ENCODE measurements at regions not wholly inside any gene's neighbourhood (a gene's known extent, or its start where the extent isn't known, plus 50 kb on each side); places are given as distances from the start of the nearest gene placed in this dataset.
"Not testable (repeated sequence)": the region's sequence is repeated elsewhere in the genome, so short reads cannot be mapped to it uniquely, and the experiment has no call there.

GRCh38 chr5:14929293-14930065 is 57.9 kb upstream of the ANKH start:
- Histone ChIP-seq H3K27ac (ENCODE audit: low read length) (no peak overlapping the region), H3K36me3 (ENCODE audit: control insufficient read depth in 2 of 2, insufficient read depth in 2 of 2, low read length in 2 of 2) (no peaks in the 10 kb centered on the region), H3K9ac (ENCODE audit: low read length in 2 of 2) (no peak overlapping the region), H3K4me3 (ENCODE audit: low read length in 2 of 2) (no peak overlapping the region), H3K4me1 (ENCODE audit: control insufficient read depth, insufficient read depth, low read length) (peaks cover 3% of the 10 kb centered on the region), H3K27me3 (ENCODE audit: control insufficient read depth in 1 of 2, insufficient read depth in 2 of 2, low read length in 2 of 2) (no peaks in the 10 kb centered on the region), H3K9me3 (ENCODE audit: control insufficient read depth in 2 of 2, low read length in 2 of 2) (no peaks in the 10 kb centered on the region)

GRCh38 chr5:14928661-14929060 is 57.1 kb upstream of the ANKH start:
- no peaks in the 10 kb centered on the region for H3K9me3 ChIP-seq (ENCODE audit: control insufficient read depth in 2 of 2, low read length in 2 of 2)
- no peak overlapping the region for H3K9ac ChIP-seq (ENCODE audit: low read length in 2 of 2)
- H3K4me3 ChIP-seq (ENCODE audit: low read length in 2 of 2) = no peak overlapping the region
- H3K36me3 ChIP-seq (ENCODE audit: control insufficient read depth in 2 of 2, insufficient read depth in 2 of 2, low read length in 2 of 2) = no peaks in the 10 kb centered on the region
- peaks cover 3% of the 10 kb centered on the region for H3K4me1 ChIP-seq (ENCODE audit: control insufficient read depth, insufficient read depth, low read length)
- H3K27ac ChIP-seq (ENCODE audit: low read length) = no peak overlapping the region
- no peaks in the 10 kb centered on the region for H3K27me3 ChIP-seq (ENCODE audit: control insufficient read depth in 1 of 2, insufficient read depth in 2 of 2, low read length in 2 of 2)

DNA sequence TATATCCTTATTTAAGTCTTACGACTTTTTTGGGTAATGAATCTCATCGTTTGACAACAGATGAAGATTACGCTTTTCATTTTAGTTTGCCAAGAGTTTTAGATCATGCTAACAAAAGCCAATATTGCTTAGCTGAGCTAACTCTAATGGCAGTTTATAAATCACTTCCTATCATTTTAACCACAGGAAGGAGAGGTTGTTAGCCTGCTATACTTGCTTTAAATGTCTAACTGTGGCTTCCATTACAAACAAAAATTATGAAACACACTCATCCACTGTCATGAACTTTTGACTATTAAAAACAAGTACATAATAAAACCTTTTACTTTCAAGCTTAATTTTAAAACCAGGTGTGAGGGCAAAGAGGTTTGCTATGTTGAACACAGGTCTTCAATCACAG is 53.7 kb upstream of the ANKH start:
- H3K27me3 ChIP-seq (ENCODE audit: control insufficient read depth in 1 of 2, insufficient read depth in 2 of 2, low read length in 2 of 2) = no peaks in the 10 kb centered on the region
- no peaks in the 10 kb centered on the region for H3K36me3 ChIP-seq (ENCODE audit: control insufficient read depth in 2 of 2, insufficient read depth in 2 of 2, low read length in 2 of 2)
- no peak overlapping the region for H3K27ac ChIP-seq (ENCODE audit: low read length)
- no peak overlapping the region for H3K9ac ChIP-seq (ENCODE audit: low read length in 2 of 2)
- H3K4me1 ChIP-seq (ENCODE audit: control insufficient read depth, insufficient read depth, low read length) = peaks cover 3% of the 10 kb centered on the region
- no peak overlapping the region for H3K4me3 ChIP-seq (ENCODE audit: low read length in 2 of 2)
- no peaks in the 10 kb centered on the region for H3K9me3 ChIP-seq (ENCODE audit: control insufficient read depth in 2 of 2, low read length in 2 of 2)

DNA sequence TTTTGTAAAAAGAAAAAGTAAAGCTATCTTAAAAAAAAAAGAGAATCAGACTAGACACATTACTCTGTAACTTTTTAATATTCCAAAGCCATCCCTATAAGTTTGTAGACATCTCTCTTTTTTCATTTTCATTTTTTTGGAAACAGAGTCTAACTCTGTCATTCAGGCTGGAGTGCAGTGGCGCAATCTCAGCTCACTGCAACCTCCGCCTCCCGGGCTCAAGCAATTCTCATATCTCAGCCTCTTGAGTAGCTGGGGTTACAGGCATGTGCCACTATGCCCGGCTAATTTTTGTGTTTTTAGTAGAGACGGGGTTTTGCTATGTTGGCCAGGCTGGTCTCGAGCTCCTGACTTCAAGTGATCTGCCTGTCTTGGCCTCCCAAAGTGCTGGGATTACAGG is 51.4 kb upstream of the ANKH start:
- not testable (repeated sequence) for H3K27me3 ChIP-seq (ENCODE audit: control insufficient read depth in 1 of 2, insufficient read depth in 2 of 2, low read length in 2 of 2); H3K9me3 ChIP-seq (ENCODE audit: control insufficient read depth in 2 of 2, low read length in 2 of 2); H3K9ac ChIP-seq (ENCODE audit: low read length in 2 of 2); H3K4me3 ChIP-seq (ENCODE audit: low read length in 2 of 2); H3K27ac ChIP-seq (ENCODE audit: low read length); H3K36me3 ChIP-seq (ENCODE audit: control insufficient read depth in 2 of 2, insufficient read depth in 2 of 2, low read length in 2 of 2); H3K4me1 ChIP-seq (ENCODE audit: control insufficient read depth, insufficient read depth, low read length)

DNA sequence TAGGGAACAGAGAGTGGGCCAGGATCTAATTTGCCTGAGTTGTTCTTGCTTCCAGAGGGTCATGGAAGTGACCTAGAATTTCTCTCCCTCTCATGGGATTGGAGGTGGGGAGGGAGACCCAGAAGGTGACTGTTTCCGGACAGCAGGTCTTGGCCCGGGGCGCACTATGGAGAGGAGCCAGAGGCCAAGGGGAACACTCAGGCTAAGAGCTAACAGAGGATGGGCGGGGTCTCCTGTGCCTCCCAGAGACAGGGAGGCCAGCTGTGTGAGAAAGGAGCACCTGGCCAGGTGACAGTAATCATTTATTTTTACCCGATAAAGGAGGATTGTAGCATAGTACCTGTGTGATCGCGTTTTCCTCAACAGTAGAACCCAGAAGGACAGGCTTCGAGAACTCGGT is 50.9 kb upstream of the ANKH start:
- Histone ChIP-seq H3K4me3 (ENCODE audit: low read length in 2 of 2) (no peak overlapping the region), H3K9me3 (ENCODE audit: control insufficient read depth in 2 of 2, low read length in 2 of 2) (no peaks in the 10 kb centered on the region), H3K27me3 (ENCODE audit: control insufficient read depth in 1 of 2, insufficient read depth in 2 of 2, low read length in 2 of 2) (peaks cover 0 to 2% of the 10 kb centered on the region in 2 donors)

More for the DNA sequence above, 50.9 kb upstream of the ANKH start:
- Histone ChIP-seq H3K9ac (ENCODE audit: low read length in 2 of 2) (no peak overlapping the region), H3K4me1 (ENCODE audit: control insufficient read depth, insufficient read depth, low read length) (peaks cover 3% of the 10 kb centered on the region), H3K27ac (ENCODE audit: low read length) (no peak overlapping the region), H3K36me3 (ENCODE audit: control insufficient read depth in 2 of 2, insufficient read depth in 2 of 2, low read length in 2 of 2) (no peaks in the 10 kb centered on the region)

Measured in stomach smooth muscle (tissue), 2 donors.